HG03354 (cell line): ENCODE measurements at regions not wholly inside any gene's neighbourhood (a gene's known extent, or its start where the extent isn't known, plus 50 kb on each side); places are given as distances from the start of the nearest gene placed in this dataset.

Source experiments
- ATAC-seq: cut with Tn5 transposase; IDR thresholded peaks from one replicate; pipeline ENCODE4 v1.9.1; 2021; ENCODE audit warnings: mild to moderate bottlenecking; ENCODE audit not compliant: unreplicated experiment, poor library complexity, severe bottlenecking

DNA sequence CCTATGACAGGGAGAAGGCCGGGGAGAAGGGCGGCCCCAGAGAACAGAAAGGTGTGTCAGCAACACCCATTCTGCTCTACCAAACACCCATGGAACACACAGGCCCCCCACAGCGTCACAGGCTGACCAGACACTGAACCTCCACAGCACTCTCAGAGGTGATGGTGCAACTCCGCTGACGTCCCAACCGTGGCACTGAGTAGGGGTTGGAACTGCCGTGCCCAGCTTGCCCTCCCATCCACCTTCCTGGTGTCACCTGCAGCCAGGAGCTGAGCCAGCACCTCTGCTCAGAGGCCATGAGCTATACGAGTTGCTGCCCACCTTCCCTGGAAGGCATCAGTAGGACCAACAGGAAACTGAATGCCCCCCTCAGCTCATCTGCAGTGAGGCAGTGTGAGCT is 412.9 kb upstream of the SALL3 start:
- no peak for ATAC-seq

DNA sequence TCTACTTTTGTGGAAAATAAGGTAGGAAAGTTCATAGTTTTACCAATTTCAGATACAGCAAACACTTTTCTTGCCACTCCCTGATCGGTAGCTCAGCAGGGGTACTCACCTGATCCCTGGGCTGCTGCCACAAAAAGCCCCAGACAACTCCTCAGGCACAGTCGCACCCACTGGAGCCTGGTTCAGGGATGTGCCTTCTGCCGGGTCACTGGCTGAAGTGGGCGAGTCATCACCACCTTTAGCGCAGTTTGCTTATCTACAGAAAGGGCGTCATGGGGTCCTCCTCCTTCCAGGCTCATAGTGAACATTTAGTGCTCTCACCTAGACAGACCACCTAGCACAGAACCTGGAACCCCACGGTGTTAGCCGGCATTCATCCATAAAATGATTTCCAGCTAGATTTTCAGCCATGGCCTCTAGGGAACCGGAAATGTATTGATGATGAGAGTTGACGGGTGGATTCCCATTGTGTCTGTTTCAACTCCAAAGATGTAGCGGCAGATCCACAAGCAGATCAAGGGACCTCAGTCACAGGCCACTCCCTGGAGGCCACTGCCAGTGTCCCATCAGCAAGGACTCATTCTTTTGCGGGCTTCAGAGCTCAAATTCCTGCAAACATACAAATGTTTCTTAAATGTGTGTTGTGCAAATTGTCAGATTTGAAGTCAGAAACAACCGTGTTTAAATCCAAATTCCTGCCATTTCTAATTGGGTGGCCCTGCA is 408.4 kb upstream of the SALL3 start:
- ATAC-seq: no peak

DNA sequence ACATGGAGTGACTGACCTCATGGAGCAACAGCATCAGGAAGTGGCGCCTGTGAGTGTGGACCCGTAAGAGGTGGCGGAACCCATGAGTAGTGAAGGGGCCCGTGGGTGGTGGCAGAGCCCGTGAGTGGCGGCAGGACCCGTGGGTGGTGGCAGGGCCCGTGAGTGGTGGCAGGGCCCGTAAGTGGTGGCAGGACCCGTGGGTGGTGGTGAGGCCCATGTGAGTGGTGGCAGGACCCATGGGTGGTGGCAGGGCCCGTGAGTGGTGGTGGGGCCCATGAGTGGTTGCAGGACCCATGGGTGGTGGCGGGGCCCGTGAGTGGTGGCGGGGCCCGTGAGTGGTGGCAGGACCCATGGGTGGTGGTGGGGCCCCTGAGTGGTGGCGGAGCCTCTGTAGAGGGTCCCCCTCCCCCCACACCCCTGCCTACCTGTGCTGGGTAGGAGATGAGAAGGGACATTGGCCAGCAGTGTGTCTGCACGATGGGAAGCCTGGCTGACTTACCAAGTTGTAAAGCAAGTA is 407.7 kb upstream of the SALL3 start:
- ATAC-seq: no peak

DNA sequence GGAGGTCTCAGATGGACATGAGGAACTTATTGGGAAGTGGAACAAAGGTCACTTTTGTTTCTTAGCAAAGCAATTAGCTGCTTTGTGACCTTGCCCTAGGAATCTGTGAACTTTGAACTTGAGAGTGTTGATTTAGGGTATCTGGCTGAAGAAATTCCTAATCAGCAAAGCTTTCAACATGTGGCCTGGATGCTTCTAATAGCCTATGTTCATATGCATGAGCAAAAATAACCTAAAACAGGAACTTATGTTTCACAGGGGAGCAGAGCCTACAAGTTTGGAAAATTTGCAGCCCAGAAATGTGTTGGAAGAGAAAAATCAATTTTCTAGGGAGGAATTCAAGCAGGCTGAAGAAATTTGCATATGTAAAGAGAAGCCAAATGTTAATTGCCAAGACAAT is 405.8 kb upstream of the SALL3 start:
- ATAC-seq: no peak

DNA sequence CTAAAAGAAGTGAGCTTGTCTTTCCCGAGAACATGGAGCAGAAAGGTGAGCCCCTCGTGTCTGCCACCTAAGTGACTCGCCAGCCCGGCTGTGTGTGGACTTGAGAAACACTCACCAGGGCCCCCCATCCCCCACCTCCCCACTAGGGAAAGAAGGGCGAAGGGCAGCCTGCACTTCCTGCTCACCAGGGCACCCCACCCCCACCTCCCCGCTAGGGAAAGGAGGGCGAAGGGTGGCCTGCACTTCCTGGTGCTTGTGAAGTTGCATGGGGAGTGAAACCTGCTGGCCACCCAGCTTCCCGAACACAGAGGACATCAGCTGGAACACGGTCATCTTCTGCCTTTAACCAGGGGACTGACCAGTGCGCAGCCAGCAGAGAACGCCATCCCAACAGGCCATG is 402.7 kb upstream of the SALL3 start:
- no peak for ATAC-seq

DNA sequence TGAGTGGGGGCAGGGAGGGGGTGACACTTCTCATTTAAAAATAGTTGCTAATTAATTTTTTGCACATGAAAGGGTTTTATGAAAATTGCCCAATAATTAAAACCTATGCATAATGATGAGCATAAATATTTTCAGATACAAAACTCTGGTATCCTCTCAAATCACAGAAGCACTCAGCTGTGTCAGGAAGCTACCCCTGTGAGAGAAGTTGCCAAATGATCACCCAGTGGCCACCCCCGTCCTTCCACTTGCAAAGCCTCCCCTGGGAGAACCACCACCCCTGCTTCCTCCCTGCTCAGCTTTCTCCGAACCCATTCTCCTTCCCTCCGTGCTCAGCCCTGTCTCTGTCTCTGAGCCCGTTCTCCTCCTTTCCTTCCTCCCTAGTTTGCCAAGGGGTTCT is 400.2 kb upstream of the SALL3 start:
- ATAC-seq: no peak

DNA sequence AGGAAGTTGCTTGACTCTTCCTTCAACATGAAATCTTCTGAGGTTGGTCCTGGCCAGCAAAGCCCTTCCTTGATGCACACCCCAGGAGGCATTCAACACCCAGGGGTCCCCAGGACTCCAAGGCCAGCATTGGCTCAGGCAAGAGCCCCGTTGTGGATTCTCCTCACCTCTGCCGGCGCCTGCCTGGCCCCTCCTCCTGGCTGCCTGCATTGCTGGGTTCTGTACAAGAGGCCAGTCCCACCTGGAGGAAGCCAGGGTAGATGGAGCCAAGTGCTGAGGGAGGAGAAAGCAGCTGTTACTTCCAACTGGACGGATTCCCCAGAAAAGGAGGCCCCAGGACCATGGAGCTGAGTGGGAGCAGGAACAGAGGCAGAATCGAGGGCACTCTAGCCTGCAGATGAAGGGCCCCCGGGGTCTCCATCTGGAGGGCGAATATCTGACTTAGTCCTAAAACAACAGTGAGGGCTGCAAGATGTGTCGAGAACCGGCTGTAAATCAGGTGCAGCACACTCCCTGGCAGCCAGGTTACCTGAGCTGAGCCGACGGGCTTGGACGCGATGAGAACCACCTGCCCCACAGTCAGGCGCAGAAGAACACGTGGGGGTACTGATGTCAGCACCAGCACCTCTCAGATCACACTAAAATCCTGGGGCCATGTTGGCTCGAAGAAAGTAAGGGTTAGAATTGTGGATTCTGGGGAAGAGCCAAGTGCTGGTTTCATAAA is 399.6 kb upstream of the SALL3 start:
- ATAC-seq: no peak

DNA sequence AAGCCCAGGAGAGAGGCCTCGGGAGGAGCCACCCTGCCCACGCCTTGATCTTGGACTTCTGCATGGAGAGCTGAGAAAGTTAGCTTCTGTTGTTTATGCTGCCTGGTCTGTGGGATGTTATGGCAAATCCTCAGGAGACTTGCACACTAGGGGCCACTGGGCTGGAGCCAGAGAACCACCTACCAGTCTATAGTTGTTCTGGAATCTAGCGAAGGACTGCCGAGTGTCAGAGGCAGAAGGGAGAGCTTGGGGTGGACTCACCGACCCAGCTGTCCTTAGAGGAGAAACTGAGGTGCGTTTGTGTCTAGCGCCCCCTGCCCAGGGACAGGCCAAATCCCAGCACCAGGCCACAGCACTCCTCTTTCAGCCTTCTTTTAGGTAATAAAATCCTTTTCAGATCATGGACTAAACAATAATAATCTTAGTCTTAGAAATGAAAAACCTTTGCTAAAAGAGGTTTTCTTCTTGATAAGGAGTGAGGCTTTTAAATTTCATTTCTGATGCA is 398.7 kb upstream of the SALL3 start:
- no peak for ATAC-seq

DNA sequence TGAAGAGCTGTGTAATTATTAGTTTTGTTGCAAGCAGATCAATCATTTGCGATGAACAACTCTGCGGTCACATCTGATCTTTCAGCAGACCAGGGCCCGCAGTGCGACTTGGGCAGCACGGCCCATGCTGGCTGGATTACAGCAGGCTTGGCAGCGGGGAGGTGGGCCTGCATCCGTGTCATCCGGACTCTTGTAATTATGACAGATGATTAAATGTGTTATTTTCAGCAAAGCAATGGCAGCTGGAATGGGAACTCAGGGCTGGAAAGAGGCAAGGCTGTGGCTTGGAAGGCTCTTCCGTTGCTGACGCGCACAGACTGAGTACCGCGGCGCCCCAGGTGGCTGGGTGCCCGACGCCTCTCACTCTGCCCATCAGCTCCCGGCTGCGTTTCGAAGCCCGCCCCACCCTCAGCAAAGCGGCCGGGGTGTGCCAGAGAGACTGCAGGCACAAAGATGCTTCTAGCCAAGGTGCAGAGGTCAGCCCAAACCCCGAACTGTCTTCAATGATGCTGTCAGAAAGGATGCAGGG is 397.4 kb upstream of the SALL3 start:
- ATAC-seq: no peak

DNA sequence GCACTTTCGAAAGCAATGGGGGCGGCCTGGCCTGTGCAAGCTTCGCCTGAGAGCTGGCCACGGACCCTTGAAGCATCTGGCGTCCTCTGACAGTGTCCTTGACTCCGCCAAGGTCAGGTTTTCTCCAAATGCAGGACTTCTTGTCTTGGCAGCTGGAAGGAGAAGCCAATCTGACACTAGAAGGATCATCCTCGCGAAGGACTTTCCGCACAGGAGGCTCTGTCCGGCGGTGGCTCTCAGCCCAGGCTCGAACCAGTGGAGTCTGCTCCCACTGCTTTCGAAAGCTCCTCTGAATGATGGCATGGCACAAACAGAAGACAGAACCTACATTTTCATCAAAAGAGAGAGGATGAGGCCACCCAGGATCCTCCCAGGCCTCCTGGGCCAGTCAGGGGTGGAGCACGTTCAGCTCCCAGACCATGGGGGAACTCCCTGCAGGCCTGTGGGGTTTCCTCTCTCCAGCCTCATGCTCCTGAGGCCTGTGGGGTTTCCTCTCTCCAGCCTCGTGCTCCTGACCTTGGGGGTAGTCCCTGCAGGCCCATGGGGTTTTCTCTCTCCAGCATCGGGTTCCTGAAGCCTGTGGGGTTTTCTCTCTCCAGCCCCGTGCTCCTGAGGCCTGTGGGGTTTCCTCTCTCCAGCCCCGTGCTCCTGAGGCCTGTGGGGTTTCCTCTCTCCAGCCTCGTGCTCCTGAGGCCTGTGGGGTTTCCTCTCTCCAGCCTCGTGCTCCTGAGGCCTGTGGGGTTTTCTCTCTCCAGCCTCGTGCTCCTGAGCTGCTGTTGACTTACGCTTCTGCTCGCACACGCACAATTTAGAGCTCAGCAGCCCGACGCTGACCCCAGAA is 396.5 kb upstream of the SALL3 start:
- ATAC-seq: no peak

DNA sequence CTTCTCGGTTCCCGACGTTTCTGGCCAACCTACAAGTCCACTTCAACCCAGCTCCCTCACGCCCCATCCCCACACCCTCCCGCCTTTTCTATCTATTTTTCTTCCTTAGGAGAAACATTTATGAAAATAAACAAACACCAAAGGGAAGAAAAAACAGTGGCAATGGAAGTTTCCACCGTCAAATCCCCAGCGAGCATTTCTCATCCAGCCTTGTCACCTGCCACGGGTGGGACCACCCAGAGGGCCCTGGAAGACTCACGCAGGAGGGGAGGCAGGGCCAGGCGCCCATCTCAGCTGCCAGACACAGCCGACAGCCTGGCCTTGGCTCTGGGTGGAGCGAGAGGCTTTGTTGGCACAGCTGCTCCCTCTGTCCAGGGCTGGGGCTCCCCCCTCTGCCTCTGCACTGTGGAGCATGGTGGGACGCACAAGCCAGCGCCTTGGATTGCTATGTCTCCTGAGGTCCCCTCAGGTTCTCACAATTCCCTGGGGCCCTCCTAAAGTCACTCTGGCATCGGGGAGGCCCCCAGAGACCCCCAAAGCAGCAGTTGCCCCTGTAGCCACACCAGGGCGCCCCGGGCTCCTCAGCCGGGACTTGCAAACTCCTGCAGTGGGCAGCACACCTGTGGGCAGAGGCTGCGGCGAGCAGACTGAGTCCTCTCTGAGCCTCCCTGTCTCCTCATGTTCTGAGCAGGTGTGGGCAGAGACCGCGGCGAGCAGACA is 395.7 kb upstream of the SALL3 start:
- ATAC-seq: no peak

DNA sequence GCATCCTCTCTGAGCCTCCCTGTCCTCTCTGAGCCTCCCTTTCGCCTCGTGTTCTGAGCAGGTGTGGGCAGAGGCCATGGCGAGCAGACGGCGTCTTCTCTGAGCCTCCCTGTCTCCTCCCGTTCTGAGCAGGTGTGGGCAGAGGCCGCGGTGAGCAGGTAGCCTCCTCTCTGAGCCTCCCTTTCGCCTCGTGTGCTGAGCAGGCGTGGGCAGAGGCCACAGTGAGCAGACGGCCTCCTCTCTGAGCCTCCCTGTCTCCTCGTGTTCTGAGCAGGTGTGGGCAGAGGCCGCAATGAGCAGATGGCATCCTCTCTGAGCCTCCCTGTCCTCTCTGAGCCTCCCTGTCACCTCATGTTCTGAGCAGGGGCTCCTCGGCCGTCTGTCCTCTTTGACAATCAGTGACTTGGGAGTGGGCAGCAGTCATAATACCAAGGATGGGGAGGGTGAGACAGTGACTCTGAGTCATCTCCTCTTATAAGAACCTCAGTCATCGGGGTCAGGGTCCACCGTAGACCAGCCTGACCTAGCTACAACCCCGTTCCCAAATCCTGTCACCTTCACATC is 395.1 kb upstream of the SALL3 start:
- ATAC-seq: no peak

DNA sequence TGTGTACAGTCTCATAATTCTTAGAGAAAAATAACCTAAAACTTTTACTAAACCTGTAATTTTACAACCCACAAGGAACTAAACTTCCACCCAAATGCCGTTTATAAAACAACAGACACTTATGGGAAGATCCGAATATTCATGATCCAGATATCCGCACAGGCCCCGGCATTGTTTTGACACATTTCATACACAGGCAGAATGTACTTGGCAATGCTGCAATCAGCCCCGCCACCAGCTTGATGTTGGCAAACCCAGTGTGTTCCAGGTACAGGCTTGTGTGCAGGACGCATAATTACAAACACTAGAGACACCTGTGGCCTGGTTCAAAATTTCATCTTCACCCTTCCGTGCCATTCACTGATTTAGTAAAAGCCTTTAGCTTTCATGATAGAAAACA is 393.0 kb upstream of the SALL3 start:
- no peak for ATAC-seq

DNA sequence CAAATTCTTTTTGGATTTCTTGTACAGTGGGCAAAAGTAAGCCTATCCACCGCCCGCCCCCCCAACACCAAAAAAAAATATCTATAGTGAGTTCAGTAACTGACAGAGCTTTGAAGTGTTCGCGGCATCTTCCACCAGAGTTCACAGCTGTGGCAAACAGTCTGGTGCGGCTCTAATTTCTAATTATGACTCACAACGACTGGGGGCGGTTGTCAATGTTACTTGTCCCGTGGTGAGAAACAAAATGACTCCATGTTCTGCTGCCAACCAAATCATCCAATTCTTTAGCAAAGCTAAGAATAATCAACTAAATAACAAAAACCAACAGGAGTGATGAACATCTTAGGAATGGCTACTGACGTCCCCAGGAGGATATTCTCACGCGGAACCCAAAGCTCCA is 392.5 kb upstream of the SALL3 start:
- no peak for ATAC-seq

DNA sequence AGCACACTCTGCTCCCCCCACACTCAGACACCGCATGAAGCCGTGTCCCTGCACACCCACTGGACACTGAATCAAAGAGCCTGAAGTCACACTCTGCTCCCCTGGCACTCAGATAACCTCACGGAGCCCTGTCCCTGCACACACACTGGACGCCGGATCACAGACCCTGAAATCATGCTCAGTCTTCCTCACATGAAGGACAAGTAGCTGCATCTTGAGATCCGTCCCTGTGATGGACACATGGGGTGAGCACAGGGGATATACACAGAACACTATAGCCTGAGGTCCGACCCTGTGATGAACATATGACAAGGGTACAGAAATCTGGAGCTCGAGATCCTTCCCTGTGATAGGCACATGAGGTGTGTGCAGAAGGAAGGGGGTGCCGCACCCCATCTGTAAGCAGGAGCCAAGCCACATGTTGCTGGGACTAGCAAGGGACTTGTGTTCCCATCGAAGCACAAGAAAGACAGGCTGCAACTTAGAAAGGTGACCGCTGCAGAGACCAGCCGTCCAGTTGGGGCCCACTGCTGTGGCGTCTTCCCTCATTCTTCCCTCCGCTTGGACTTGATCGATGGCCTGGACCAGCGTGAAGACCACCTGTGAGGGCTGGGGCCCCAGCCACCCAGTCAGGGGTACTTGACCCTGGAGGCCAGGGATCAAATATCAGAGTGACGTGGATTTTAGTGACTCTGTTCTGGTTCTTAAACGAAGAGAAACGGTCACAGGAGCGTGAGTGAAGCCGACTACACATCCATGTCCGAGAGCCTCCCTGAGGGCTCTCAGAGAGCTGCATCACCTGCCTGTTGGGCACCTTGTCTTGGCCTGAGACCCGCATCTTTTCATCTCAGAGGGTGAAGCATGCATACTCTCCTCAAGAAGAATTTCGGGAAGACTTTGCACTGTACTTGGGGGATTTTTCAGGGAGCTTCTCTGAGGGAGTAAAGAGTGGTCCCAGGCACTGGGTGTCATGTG is 391.7 kb upstream of the SALL3 start:
- no peak for ATAC-seq

DNA sequence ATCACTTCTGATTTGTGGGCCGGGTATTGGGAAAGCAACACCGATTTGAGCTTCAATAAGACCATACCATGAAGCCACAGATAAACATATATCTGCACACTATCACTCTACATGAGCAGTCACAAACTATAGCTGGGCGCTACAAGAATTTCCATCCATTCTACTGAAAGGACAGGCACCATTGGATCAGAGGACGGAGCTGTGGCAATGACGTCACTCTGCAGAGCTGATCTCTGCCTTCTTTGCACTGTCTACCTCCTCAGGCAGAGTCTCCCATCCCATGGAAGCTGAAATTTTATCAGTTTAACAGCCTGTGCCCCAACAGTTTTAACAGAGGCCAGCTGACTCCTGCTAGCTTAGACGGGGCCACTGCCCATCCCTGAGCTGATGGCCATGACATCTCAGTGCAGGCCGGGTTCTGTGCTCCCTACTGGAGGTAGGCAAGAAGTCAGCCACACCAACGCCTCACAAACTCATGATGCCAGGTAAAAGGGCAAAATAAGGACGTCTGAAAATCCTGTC is 389.6 kb upstream of the SALL3 start:
- ATAC-seq: no peak

DNA sequence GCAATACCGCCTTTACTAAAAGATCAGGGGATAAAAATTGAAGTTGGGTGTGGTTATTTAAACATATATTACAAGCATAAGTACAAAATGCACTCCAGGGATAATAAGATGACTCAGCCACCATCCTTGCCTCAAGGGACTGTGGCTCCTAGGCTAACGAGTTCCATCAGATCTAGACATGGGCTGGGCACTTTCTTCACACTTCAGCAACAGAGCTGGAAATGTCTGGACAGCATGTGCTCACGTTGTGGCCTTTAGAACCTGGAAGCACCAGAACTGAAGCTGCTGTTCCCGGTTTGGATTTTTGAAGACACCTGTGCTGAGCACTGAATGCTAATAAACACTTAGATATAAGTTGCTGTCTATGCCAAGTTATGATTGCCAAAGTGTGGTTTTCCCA is 384.2 kb upstream of the SALL3 start:
- ATAC-seq: no peak
